ENCODE measurements at regions not wholly inside any gene's neighbourhood (a gene's known extent, or its start where the extent isn't known, plus 50 kb on each side); places are given as distances from the start of the nearest gene placed in this dataset.
"Not testable (repeated sequence)": the region's sequence is repeated elsewhere in the genome, so short reads cannot be mapped to it uniquely, and the experiment has no call there.

- no peaks in the 10 kb centered on the region for H3K27me3 Mint-ChIP-seq
- H3K36me3 Mint-ChIP-seq (ENCODE audit: insufficient read depth) = no peaks in the 10 kb centered on the region
- no peak overlapping the region for H3K27ac Mint-ChIP-seq (ENCODE audit: low read depth)
These were observed 564.1 kb downstream of the GBE1 start for GRCh38 chr3:81197386-81197785.

DNA sequence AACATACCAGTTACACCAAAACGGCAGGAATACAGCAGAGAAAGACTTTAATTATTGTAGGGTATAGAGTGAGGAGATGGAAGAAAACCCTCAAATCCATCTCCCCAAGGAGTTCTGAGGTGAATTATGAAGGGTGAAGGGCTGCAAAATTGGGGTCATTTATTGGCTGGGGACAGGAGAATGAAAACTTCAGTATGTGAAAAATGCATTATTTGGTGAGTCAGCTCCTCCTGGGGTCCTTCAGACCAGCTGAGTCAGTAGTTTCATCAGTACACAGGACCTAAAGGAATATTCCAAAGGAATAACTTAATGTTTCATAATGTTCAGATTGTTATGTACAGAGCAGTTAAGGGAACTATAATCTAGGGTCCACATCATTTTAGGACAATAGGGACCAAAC, 566.0 kb downstream of the GBE1 start:
- H3K27me3 Mint-ChIP-seq = no peaks in the 10 kb centered on the region
- peaks cover 18% of the 10 kb centered on the region for H3K9me3 Mint-ChIP-seq
- H3K4me1 Mint-ChIP-seq = no peaks in the 10 kb centered on the region
- no peaks in the 10 kb centered on the region for H3K36me3 Mint-ChIP-seq (ENCODE audit: insufficient read depth)
- DNase-seq (ENCODE audit: low spot score in 2 of 2) (no peak), ATAC-seq (replicated peaks; ENCODE audit: extremely low read depth, poor library complexity, severe bottlenecking) (no peak)
- no peak overlapping the region for H3K4me3 Mint-ChIP-seq
- no peak overlapping the region for H3K27ac Mint-ChIP-seq (ENCODE audit: low read depth)

More at GRCh38 chr3:81197386-81197785, 564.1 kb downstream of the GBE1 start:
- ATAC-seq (replicated peaks; ENCODE audit: extremely low read depth, poor library complexity, severe bottlenecking) = no peak
- DNase-seq (ENCODE audit: low spot score in 2 of 2) = no peak
- Mint-ChIP-seq H3K9me3 (peaks cover 12% of the 10 kb centered on the region), H3K4me1 (no peaks in the 10 kb centered on the region), H3K4me3 (no peak overlapping the region)

- Mint-ChIP-seq H3K36me3 (ENCODE audit: insufficient read depth) (no peaks in the 10 kb centered on the region), H3K4me3 (no peak overlapping the region), H3K9me3 (peaks cover 21% of the 10 kb centered on the region), H3K27ac (ENCODE audit: low read depth) (no peak overlapping the region), H3K27me3 (no peaks in the 10 kb centered on the region), H3K4me1 (no peaks in the 10 kb centered on the region)
- ATAC-seq (replicated peaks; ENCODE audit: extremely low read depth, poor library complexity, severe bottlenecking) (no peak), DNase-seq (ENCODE audit: low spot score in 2 of 2) (no peak)
These were observed 575.0 kb downstream of the GBE1 start for GRCh38 chr3:81186412-81186811.

GRCh38 chr3:81182086-81182875, 579.2 kb downstream of the GBE1 start:
- not testable (repeated sequence) for H3K9me3 Mint-ChIP-seq; H3K4me3 Mint-ChIP-seq; H3K36me3 Mint-ChIP-seq (ENCODE audit: insufficient read depth); DNase-seq (ENCODE audit: low spot score in 2 of 2); H3K27me3 Mint-ChIP-seq; H3K27ac Mint-ChIP-seq (ENCODE audit: low read depth); H3K4me1 Mint-ChIP-seq; ATAC-seq (replicated peaks; ENCODE audit: extremely low read depth, poor library complexity, severe bottlenecking)

GRCh38 chr3:81173514-81173913, 587.9 kb downstream of the GBE1 start:
- no peak overlapping the region for H3K27ac Mint-ChIP-seq (ENCODE audit: low read depth)
- ATAC-seq (replicated peaks; ENCODE audit: extremely low read depth, poor library complexity, severe bottlenecking) = no peak
- H3K36me3 Mint-ChIP-seq (ENCODE audit: insufficient read depth) = no peaks in the 10 kb centered on the region

DNA sequence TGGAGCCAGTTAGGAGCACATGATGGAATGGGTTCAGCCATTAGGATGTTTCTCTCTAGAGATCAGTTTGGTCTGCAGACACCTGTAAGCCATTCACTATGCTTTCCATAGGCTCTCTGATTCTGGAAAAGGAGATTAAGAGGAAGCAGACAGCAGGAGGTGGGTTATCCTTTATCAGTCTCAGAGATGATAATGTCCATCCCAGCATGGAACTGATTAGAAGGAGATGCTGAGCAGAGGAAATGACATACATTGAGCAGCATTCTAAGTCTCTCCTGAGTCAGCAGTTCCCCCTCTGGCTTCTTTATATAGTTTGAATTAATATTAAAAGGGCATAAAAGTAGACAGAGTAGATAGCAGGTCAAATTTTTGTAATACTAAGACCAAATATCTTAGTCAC, 591.1 kb downstream of the GBE1 start:
- H3K27ac Mint-ChIP-seq (ENCODE audit: low read depth) = no peak overlapping the region
- H3K4me3 Mint-ChIP-seq = no peak overlapping the region
- H3K27me3 Mint-ChIP-seq = no peaks in the 10 kb centered on the region
- no peaks in the 10 kb centered on the region for H3K36me3 Mint-ChIP-seq (ENCODE audit: insufficient read depth)
- no peak for DNase-seq (ENCODE audit: low spot score in 2 of 2)
- ATAC-seq (replicated peaks; ENCODE audit: extremely low read depth, poor library complexity, severe bottlenecking) = no peak
- H3K9me3 Mint-ChIP-seq = peaks cover 17% of the 10 kb centered on the region
- H3K4me1 Mint-ChIP-seq = no peaks in the 10 kb centered on the region

More at GRCh38 chr3:81173514-81173913, 587.9 kb downstream of the GBE1 start:
- Mint-ChIP-seq H3K4me1 (no peaks in the 10 kb centered on the region), H3K4me3 (no peak overlapping the region), H3K9me3 (peaks cover 6% of the 10 kb centered on the region), H3K27me3 (no peaks in the 10 kb centered on the region)
- no peak for DNase-seq (ENCODE audit: low spot score in 2 of 2)

- H3K36me3 Mint-ChIP-seq (ENCODE audit: insufficient read depth) = no peaks in the 10 kb centered on the region
These were observed 596.6 kb downstream of the GBE1 start for GRCh38 chr3:81164806-81165205.

GRCh38 chr3:81161851-81162250, 599.6 kb downstream of the GBE1 start:
- Mint-ChIP-seq H3K4me3 (no peak overlapping the region), H3K4me1 (no peaks in the 10 kb centered on the region), H3K9me3 (peaks cover 22% of the 10 kb centered on the region), H3K36me3 (ENCODE audit: insufficient read depth) (no peaks in the 10 kb centered on the region), H3K27ac (ENCODE audit: low read depth) (no peak overlapping the region), H3K27me3 (no peaks in the 10 kb centered on the region)
- DNase-seq (ENCODE audit: low spot score in 2 of 2) (no peak), ATAC-seq (replicated peaks; ENCODE audit: extremely low read depth, poor library complexity, severe bottlenecking) (no peak)

More at GRCh38 chr3:81164806-81165205, 596.6 kb downstream of the GBE1 start:
- Mint-ChIP-seq H3K27ac (ENCODE audit: low read depth) (no peak overlapping the region), H3K4me3 (no peak overlapping the region), H3K27me3 (no peaks in the 10 kb centered on the region), H3K4me1 (no peaks in the 10 kb centered on the region), H3K9me3 (peaks cover 23% of the 10 kb centered on the region)
- ATAC-seq (replicated peaks; ENCODE audit: extremely low read depth, poor library complexity, severe bottlenecking) = no peak
- no peak for DNase-seq (ENCODE audit: low spot score in 2 of 2)

- ATAC-seq (replicated peaks; ENCODE audit: extremely low read depth, poor library complexity, severe bottlenecking) (no peak), DNase-seq (ENCODE audit: low spot score in 2 of 2) (no peak)
- no peaks in the 10 kb centered on the region for H3K27me3 Mint-ChIP-seq
- no peaks in the 10 kb centered on the region for H3K36me3 Mint-ChIP-seq (ENCODE audit: insufficient read depth)
- H3K4me1 Mint-ChIP-seq = no peaks in the 10 kb centered on the region
- no peak overlapping the region for H3K4me3 Mint-ChIP-seq
- no peak overlapping the region for H3K27ac Mint-ChIP-seq (ENCODE audit: low read depth)
- H3K9me3 Mint-ChIP-seq = peaks cover 22% of the 10 kb centered on the region
These were observed 600.3 kb downstream of the GBE1 start for GRCh38 chr3:81161100-81161499.

DNA sequence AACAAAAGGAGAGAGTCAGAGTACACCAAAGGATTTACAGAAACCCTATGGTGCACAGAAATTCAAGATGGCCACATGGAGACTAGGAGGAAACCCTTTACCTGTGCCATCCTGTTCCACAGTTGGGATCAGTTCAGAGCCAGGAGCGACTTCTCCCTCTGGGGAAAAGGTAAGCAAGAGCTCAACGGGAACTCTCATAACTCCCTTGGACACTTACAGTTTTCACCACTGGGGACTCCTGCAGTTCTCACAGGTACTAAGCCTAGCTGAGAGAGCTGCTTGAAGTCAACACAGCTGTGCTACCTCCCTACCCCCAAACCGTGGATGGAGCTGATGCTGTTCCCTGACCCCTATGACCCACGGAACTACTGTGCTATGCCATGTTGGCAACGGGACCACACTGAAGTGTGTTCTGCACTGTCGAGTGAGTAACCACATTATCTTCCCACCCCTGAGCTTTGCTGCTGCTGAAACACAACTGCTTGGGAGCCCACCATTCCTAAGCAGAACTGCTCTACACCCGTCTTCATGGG, 606.8 kb downstream of the GBE1 start:
- Mint-ChIP-seq H3K4me1 (no peaks in the 10 kb centered on the region), H3K27me3 (no peaks in the 10 kb centered on the region), H3K4me3 (no peak overlapping the region), H3K36me3 (ENCODE audit: insufficient read depth) (no peaks in the 10 kb centered on the region), H3K27ac (ENCODE audit: low read depth) (no peak overlapping the region), H3K9me3 (peaks cover 15% of the 10 kb centered on the region)
- no peak for ATAC-seq (replicated peaks; ENCODE audit: extremely low read depth, poor library complexity, severe bottlenecking)
- no peak for DNase-seq (ENCODE audit: low spot score in 2 of 2)

DNA sequence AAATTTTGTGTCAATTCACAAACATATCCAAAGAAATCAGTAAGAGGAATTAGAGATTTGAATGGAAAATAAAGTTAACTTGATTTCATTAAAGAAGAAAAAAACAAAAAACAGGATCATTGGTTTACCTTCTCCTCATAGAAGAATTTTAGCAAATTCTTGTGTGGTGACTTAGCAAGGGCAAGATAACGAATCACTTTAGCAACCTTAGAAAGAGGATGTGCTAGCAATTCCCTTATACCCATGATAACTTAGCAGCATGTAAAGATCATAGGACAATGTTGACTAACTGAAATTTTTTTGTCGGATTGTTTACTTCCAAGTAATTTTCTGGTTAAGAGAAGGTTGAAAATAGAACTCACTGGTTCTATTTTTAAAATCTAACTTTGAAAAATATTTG, 609.3 kb downstream of the GBE1 start:
- H3K4me3 Mint-ChIP-seq = no peak overlapping the region
- no peak for DNase-seq (ENCODE audit: low spot score in 2 of 2)

GRCh38 chr3:81132995-81133394, 628.5 kb downstream of the GBE1 start:
- Mint-ChIP-seq H3K4me1 (no peaks in the 10 kb centered on the region), H3K27me3 (no peaks in the 10 kb centered on the region), H3K9me3 (peaks cover 22% of the 10 kb centered on the region), H3K27ac (ENCODE audit: low read depth) (no peak overlapping the region), H3K36me3 (ENCODE audit: insufficient read depth) (peaks cover 2% of the 10 kb centered on the region), H3K4me3 (no peak overlapping the region)
- DNase-seq (ENCODE audit: low spot score in 2 of 2) (no peak), ATAC-seq (replicated peaks; ENCODE audit: extremely low read depth, poor library complexity, severe bottlenecking) (no peak)

More for the DNA sequence above, 609.3 kb downstream of the GBE1 start:
- no peaks in the 10 kb centered on the region for H3K36me3 Mint-ChIP-seq (ENCODE audit: insufficient read depth)
- no peaks in the 10 kb centered on the region for H3K27me3 Mint-ChIP-seq
- H3K4me1 Mint-ChIP-seq = no peaks in the 10 kb centered on the region
- no peak for ATAC-seq (replicated peaks; ENCODE audit: extremely low read depth, poor library complexity, severe bottlenecking)
- no peak overlapping the region for H3K27ac Mint-ChIP-seq (ENCODE audit: low read depth)
- H3K9me3 Mint-ChIP-seq = peaks cover 6% of the 10 kb centered on the region

GRCh38 chr3:81105789-81106488, 655.5 kb downstream of the GBE1 start:
- H3K27ac Mint-ChIP-seq (ENCODE audit: low read depth) = no peak overlapping the region
- H3K36me3 Mint-ChIP-seq (ENCODE audit: insufficient read depth) = no peaks in the 10 kb centered on the region
- no peak for DNase-seq (ENCODE audit: low spot score in 2 of 2)
- no peak for ATAC-seq (replicated peaks; ENCODE audit: extremely low read depth, poor library complexity, severe bottlenecking)
- H3K9me3 Mint-ChIP-seq = peaks cover 31% of the 10 kb centered on the region
- H3K4me3 Mint-ChIP-seq = no peak overlapping the region
- H3K4me1 Mint-ChIP-seq = no peaks in the 10 kb centered on the region
- no peaks in the 10 kb centered on the region for H3K27me3 Mint-ChIP-seq

Data from central memory CD8-positive, alpha-beta T cell (primary cell).